ENCODE measurements at regions not wholly inside any gene's neighbourhood (a gene's known extent, or its start where the extent isn't known, plus 50 kb on each side); places are given as distances from the start of the nearest gene placed in this dataset.
"Not testable (repeated sequence)": the region's sequence is repeated elsewhere in the genome, so short reads cannot be mapped to it uniquely, and the experiment has no call there.

- no peak for DNase-seq (ENCODE audit: low spot score)
- TF ChIP-seq CTCF (IDR thresholded peaks at IDR 0.05; ENCODE audit: extremely low read depth, missing control alignments) = no peak
These were observed 158.1 kb downstream of the SOX4 start for GRCh38 chr6:21751608-21752007.

- no peak for DNase-seq (ENCODE audit: low spot score)
These were observed 158.7 kb downstream of the SOX4 start for GRCh38 chr6:21752054-21752811.

GRCh38 chr6:21753241-21754108 lies 159.9 kb downstream of the SOX4 start:
- DNase-seq (ENCODE audit: low spot score) = no peak

More at GRCh38 chr6:21752054-21752811, 158.7 kb downstream of the SOX4 start:
- TF ChIP-seq CTCF (IDR thresholded peaks at IDR 0.05; ENCODE audit: extremely low read depth, missing control alignments) = no peak

GRCh38 chr6:21754891-21755290 lies 161.3 kb downstream of the SOX4 start:
- DNase-seq (ENCODE audit: low spot score) = no peak
- no peak for TF ChIP-seq CTCF (IDR thresholded peaks at IDR 0.05; ENCODE audit: extremely low read depth, missing control alignments)

More at GRCh38 chr6:21753241-21754108, 159.9 kb downstream of the SOX4 start:
- TF ChIP-seq CTCF (IDR thresholded peaks at IDR 0.05; ENCODE audit: extremely low read depth, missing control alignments) = no peak

- DNase-seq (ENCODE audit: low spot score) = no peak
These were observed 162.9 kb downstream of the SOX4 start for GRCh38 chr6:21756487-21756886.

GRCh38 chr6:21757392-21757791 lies 163.8 kb downstream of the SOX4 start:
- DNase-seq (ENCODE audit: low spot score) = not testable (repeated sequence)

More at GRCh38 chr6:21756487-21756886, 162.9 kb downstream of the SOX4 start:
- no peak for TF ChIP-seq CTCF (IDR thresholded peaks at IDR 0.05; ENCODE audit: extremely low read depth, missing control alignments)

- no peak for TF ChIP-seq CTCF (IDR thresholded peaks at IDR 0.05; ENCODE audit: extremely low read depth, missing control alignments)
- DNase-seq (ENCODE audit: low spot score) = no peak
These were observed 166.2 kb downstream of the SOX4 start for GRCh38 chr6:21759721-21760120.

GRCh38 chr6:21761053-21761730 lies 167.6 kb downstream of the SOX4 start:
- DNase-seq (ENCODE audit: low spot score) = not testable (repeated sequence)
